HG03378 (cell line): ENCODE measurements at regions not wholly inside any gene's neighbourhood (a gene's known extent, or its start where the extent isn't known, plus 50 kb on each side); places are given as distances from the start of the nearest gene placed in this dataset.
"Not testable (repeated sequence)": the region's sequence is repeated elsewhere in the genome, so short reads cannot be mapped to it uniquely, and the experiment has no call there.

ENCODE experiments used
- ATAC-seq: cut with Tn5 transposase; IDR thresholded peaks from one replicate; pipeline ENCODE4 v1.9.1; 2021; ENCODE audit warnings: mild to moderate bottlenecking, moderate library complexity; ENCODE audit not compliant: unreplicated experiment

DNA sequence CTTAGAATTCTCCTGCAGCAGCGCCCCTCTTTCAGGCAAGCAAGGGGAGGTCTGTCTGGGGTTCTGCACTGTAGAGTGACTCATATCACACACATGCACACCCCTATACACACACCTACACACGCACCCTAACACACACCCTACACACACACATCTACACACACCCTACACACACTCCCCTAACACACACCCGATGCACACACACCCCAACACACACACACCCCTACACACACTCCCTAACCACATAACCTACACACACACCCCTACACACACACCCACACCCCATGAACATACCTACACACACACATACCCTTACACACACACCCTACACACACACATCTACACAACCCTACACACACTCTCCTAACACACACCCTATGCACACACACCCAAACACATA, 493.2 kb downstream of the IRS2 start:
- ATAC-seq: no peak

DNA sequence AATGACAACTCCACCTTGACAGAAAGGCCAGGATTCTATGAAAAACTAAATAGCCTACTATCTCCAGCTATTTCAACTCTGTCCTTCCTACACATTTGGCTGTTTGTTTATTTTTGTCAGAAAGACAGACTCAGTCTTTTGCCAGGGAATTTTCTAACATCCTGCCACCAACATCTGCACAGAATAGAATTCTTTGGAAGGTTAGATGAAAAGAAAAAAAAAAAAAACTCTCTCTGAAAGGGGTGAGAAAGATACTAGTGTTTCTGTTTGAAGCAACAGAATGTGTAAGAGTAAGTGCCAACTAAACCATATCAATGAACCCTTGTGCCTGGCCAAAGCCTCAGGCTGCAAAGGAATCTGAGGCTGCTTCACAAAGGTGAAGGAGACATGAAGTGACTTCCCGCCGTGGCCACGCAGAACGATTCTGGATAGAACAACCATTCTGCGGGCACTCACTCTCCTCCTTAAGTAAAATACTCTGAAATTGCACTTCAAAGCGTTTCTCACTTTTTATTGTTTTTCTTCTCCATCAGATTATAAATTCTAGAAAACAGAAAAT, 498.2 kb downstream of the IRS2 start:
- ATAC-seq: no peak

GRCh38 chr13:109287553-109287952, 498.8 kb downstream of the IRS2 start:
- ATAC-seq: no peak

DNA sequence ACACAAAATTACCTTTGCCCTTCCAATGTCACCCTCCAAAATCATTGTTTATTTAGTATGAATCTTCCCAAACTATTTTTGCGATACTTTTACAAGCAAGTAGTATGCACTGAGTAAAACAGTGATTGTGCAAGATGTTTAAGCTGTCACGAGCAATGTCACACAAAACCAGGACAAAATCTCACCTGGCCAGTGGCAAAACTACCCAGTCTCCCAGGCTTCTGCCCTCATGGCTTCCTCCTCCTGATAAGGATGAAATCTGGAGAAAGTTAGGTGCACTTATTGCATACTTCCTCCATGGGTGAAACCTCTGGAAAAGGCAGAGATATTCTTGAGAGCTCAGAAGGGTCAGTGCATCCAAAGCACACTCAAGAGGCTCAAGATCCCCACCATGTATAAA, 500.8 kb downstream of the IRS2 start:
- ATAC-seq: no peak

GRCh38 chr13:109281903-109282635, 504.3 kb downstream of the IRS2 start:
- ATAC-seq: no peak

DNA sequence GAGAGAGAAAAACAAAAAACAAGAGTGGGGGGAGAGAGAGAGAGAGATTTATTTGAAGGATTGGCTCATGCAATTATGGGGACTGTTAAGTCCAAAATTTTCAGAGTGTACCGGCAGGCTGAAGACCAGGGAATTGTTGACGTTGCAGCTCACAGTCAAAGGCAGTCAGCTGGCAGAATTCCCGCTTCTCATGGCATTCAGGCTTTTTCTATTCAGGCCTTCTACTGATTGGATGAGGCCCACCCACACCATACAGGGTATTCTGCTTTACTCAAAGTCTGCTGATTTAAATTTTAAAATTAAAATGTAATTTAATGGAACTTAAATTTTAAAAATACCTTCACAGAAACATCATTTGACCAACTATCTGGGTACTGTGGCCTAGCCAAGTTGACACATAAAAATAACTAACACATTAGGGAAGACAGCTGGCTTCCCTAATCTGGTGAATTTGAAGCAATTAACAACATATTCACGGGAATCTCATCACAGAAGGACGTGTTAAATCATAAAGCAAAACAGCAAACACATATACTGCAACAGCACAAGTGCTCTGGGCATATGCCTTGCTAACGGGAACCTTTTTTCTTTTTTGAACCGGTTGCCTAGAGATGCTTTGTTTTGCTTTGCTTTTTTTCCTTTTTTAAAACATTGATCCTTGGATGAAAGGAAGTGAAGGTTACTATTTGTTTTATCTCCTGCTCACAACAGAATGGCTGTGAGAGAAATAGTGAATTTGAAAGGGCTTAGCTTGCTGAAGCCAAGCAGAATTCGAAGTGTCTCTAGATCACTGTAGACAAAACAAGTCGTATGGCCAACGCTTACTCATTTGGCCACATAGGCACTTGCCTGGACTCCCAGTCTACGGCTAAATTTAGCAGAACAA, 505.1 kb downstream of the IRS2 start:
- no peak for ATAC-seq

DNA sequence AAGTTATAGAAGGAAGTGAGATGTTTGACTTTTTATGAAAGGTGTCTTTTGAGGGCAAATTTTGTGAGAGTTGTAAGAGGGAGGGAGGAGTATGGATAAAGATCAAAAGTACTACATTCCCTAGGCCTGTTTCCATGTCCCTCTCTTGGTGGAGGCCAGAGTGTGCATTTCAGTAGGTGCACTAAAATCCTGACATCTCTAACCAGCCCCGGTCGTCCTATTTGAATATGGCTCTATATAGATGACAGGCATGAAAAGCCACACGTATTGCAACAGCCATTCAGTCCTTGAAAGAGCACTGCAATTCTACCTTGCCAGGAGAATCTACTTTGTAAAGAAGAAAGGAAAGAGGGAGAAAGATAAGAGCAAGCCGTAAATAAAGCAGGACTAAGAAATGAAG, 510.1 kb downstream of the IRS2 start:
- no peak for ATAC-seq

DNA sequence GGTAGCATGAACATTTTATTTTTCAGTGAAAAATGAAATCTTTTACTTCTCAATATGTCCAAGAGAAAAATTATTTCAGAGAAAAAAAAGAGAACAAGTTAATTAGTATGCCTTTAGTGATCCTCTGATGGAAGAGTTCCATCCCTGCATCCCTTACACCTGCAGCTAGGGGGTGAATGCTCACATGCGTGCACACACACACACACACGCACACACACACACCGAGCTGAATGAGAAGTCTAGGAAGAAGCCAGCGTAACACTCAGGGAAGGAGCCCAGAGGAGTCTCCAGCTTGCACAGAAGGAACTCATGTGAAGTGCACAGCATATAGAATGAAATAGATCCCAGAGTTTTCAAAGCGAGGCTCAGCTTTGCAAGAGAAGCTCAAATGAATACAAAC, 510.5 kb downstream of the IRS2 start:
- ATAC-seq: no peak

GRCh38 chr13:109275139-109275745, 511.1 kb downstream of the IRS2 start:
- ATAC-seq: no peak

- no peak for ATAC-seq
Measured at GRCh38 chr13:109274188-109274821, 512.1 kb downstream of the IRS2 start.

- no peak for ATAC-seq
Measured at GRCh38 chr13:109273326-109273751, 513.0 kb downstream of the IRS2 start.

DNA sequence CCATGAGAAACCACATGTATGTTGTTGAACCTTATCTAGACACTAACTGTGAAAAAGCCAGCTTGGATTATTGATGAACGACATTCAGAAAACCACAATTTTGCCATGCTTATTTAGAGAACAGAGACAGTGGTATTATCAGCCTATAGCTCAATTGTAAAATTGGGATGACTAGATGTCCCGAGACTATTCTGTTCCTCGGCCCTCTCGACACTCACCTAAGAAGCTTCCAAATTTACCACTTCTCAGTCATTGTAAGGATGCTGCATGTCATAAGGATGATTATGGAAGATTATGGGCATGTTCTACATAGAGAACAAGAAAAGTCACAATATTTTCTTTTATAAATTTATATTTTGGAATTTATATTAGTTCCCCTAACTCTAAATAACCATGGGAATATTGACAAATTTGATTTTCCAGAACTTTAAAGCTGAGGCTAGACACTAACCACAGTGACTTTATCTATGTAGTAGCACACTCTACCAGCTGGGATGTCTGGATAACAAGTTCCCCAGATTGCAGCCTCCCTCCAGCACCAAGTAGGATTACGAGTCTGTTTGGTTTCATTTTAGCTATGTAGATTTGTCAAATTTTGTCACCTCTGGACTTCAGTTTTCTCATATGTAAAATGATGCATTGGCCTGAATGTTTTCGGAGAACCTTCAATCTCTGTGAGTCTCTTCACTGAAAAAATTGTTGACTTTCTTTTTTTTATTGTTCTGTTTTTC, 513.6 kb downstream of the IRS2 start:
- ATAC-seq: no peak

- ATAC-seq: no peak
Measured at GRCh38 chr13:109271555-109272541, 514.5 kb downstream of the IRS2 start.

DNA sequence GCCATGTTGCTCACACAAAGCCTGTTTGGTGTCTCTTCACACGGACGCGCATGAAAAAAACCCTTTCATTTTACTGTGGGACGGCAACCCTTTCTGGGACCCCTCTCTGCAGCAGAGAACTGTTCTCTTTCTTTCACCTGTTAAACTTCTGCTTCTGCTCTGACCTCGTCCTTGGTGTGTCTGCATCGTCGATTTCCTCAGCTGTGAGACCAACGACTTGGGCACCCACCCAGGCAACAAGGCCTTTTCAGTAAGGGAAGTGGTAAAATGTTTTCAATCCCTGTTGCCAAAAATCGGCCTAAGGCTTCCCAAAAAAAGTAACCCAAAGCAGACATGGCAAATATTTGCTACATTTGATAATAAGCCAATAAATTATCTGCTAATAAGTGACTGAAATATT, 515.3 kb downstream of the IRS2 start:
- no peak for ATAC-seq

- ATAC-seq: not testable (repeated sequence)
Measured at GRCh38 chr13:109269381-109269780, 517.0 kb downstream of the IRS2 start.

GRCh38 chr13:109268492-109268891, 517.9 kb downstream of the IRS2 start:
- ATAC-seq: not testable (repeated sequence)

DNA sequence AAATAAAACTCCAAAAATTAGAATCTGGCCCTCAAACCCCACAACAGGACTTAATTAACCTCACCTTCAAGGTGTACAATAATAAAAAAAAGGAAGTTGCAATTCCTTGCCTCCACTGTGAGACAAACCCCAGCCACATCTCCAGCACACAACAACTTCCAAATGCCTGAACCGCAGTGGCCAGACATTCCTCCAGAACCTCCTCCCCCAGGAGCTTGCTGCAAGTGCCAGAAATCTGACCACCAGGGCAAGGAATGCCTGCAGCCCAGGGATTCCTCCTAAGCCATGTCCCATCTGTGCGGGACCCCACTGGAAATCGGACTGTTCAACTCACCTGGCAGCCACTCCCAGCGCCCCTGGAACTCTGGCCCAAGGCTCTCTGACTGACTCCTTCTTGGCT, 519.0 kb downstream of the IRS2 start:
- ATAC-seq: not testable (repeated sequence)

DNA sequence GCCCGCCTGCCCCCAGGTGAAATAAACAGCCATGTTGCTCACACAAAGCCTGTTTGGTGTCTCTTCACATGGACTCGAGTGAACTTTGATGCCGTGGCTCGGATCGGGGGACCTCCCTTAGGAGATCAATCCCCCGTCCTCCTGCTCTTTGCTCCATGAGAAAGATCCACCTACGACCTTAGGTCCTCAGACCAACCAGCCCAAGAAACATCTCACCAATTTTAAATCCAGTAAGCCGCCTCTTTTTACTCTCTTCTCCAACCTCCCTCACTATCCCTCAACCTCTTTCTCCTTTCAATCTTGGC, 521.0 kb downstream of the IRS2 start:
- not testable (repeated sequence) for ATAC-seq
